Tibial nerve (tissue), 4 donors: ENCODE measurements at regions not wholly inside any gene's neighbourhood (a gene's known extent, or its start where the extent isn't known, plus 50 kb on each side); places are given as distances from the start of the nearest gene placed in this dataset.

ENCODE experiments used
- EP300 ChIP-seq, 2 donors: sonication (generic); formaldehyde crosslinking; IDR thresholded peaks; one replicate each; pipeline ENCODE4 v1.6.1; 2017; ENCODE audit warnings: antibody characterized with exemption in 2 of 2, mild to moderate bottlenecking in 1 of 2
- POLR2A ChIP-seq, 2 donors: fragments of 450-650 bp; IDR thresholded peaks; one replicate each; pipeline ENCODE4 v1.6.1; 2017; ENCODE audit warnings: antibody characterized with exemption in 2 of 2, mild to moderate bottlenecking in 2 of 2, moderate library complexity in 2 of 2
- TF ChIP-seq, protein P1 (sequence below), 5 experiments: fragments of 200-600 bp in 3 of 5; fragments of 450-650 bp in 2 of 5; sonication (generic) in 3 of 5; IDR thresholded peaks; one replicate each; pipeline ENCODE4 v1.5.1; 2016 to 2019; ENCODE audit warnings: antibody characterized with exemption in 5 of 5, mild to moderate bottlenecking in 3 of 5, moderate library complexity in 2 of 5

GRCh38 chr20:9969626-9970025, 65.2 kb upstream of the ANKEF1 start:
- TF ChIP-seq, protein P1, sequence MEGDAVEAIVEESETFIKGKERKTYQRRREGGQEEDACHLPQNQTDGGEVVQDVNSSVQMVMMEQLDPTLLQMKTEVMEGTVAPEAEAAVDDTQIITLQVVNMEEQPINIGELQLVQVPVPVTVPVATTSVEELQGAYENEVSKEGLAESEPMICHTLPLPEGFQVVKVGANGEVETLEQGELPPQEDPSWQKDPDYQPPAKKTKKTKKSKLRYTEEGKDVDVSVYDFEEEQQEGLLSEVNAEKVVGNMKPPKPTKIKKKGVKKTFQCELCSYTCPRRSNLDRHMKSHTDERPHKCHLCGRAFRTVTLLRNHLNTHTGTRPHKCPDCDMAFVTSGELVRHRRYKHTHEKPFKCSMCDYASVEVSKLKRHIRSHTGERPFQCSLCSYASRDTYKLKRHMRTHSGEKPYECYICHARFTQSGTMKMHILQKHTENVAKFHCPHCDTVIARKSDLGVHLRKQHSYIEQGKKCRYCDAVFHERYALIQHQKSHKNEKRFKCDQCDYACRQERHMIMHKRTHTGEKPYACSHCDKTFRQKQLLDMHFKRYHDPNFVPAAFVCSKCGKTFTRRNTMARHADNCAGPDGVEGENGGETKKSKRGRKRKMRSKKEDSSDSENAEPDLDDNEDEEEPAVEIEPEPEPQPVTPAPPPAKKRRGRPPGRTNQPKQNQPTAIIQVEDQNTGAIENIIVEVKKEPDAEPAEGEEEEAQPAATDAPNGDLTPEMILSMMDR (IDR thresholded peaks at IDR 0.05), result no peak
- TF ChIP-seq POLR2A (IDR thresholded peaks at IDR 0.05), result no peak
- no peak for TF ChIP-seq EP300 (IDR thresholded peaks at IDR 0.05)
